SK-N-SH (cell line): ENCODE measurements at regions not wholly inside any gene's neighbourhood (a gene's known extent, or its start where the extent isn't known, plus 50 kb on each side); places are given as distances from the start of the nearest gene placed in this dataset.

Experiments
- EP300 ChIP-seq, 2 experiments: IDR thresholded peaks; 2 replicates each; pipeline versions ENCODE4 v1.4.0 to v1.6.1; 2012; ENCODE audit warnings: borderline replicate concordance in 1 of 2, low read depth in 1 of 2, low read length in 1 of 2
- TF ChIP-seq, protein P1 (sequence below): fragments of 200-600 bp; sonication (generic); IDR thresholded peaks from 2 replicates; pipeline ENCODE4 v1.6.1; 2017; ENCODE audit warnings: antibody characterized with exemption, mild to moderate bottlenecking, moderate library complexity
- TF ChIP-seq, protein P2 (sequence below): IDR thresholded peaks from 2 replicates; pipeline ENCODE4 v1.4.0; 2012; ENCODE audit warnings: low read depth
- TF ChIP-seq, protein P3 (sequence below): IDR thresholded peaks from 2 replicates; pipeline ENCODE4 v1.4.0; 2012; ENCODE audit warnings: low read depth, borderline replicate concordance

DNA sequence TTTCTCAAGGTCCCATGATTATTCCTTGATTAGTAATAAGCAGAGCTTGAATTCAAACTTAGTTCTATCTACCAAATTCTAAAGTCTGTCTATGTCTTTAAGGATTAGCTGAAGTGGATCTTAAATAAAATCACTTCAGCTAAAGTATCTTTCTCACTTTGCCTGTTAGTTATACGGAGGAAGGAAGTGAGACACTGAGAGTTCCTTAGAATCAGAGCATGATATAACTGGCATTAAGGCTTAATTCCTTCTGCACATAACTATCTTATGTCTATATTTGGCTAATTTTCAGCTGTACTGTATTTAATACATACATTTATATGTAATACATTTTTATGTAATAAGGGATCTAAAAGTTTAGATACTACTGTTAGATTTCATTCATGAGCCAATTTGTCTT lies 491.1 kb upstream of the GHITM start:
- TF ChIP-seq, protein P1, sequence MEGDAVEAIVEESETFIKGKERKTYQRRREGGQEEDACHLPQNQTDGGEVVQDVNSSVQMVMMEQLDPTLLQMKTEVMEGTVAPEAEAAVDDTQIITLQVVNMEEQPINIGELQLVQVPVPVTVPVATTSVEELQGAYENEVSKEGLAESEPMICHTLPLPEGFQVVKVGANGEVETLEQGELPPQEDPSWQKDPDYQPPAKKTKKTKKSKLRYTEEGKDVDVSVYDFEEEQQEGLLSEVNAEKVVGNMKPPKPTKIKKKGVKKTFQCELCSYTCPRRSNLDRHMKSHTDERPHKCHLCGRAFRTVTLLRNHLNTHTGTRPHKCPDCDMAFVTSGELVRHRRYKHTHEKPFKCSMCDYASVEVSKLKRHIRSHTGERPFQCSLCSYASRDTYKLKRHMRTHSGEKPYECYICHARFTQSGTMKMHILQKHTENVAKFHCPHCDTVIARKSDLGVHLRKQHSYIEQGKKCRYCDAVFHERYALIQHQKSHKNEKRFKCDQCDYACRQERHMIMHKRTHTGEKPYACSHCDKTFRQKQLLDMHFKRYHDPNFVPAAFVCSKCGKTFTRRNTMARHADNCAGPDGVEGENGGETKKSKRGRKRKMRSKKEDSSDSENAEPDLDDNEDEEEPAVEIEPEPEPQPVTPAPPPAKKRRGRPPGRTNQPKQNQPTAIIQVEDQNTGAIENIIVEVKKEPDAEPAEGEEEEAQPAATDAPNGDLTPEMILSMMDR, result no peak
- no peak for TF ChIP-seq EP300 (IDR thresholded peaks at IDR 0.05; ENCODE audit: borderline replicate concordance in 1 of 2, low read depth in 1 of 2, low read length in 1 of 2)
- TF ChIP-seq, protein P2, sequence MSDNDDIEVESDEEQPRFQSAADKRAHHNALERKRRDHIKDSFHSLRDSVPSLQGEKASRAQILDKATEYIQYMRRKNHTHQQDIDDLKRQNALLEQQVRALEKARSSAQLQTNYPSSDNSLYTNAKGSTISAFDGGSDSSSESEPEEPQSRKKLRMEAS, result no peak
- TF ChIP-seq, protein P3, sequence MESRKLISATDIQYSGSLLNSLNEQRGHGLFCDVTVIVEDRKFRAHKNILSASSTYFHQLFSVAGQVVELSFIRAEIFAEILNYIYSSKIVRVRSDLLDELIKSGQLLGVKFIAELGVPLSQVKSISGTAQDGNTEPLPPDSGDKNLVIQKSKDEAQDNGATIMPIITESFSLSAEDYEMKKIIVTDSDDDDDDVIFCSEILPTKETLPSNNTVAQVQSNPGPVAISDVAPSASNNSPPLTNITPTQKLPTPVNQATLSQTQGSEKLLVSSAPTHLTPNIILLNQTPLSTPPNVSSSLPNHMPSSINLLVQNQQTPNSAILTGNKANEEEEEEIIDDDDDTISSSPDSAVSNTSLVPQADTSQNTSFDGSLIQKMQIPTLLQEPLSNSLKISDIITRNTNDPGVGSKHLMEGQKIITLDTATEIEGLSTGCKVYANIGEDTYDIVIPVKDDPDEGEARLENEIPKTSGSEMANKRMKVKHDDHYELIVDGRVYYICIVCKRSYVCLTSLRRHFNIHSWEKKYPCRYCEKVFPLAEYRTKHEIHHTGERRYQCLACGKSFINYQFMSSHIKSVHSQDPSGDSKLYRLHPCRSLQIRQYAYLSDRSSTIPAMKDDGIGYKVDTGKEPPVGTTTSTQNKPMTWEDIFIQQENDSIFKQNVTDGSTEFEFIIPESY, result no peak
